ENCODE measurements at regions not wholly inside any gene's neighbourhood (a gene's known extent, or its start where the extent isn't known, plus 50 kb on each side); places are given as distances from the start of the nearest gene placed in this dataset.

DNA sequence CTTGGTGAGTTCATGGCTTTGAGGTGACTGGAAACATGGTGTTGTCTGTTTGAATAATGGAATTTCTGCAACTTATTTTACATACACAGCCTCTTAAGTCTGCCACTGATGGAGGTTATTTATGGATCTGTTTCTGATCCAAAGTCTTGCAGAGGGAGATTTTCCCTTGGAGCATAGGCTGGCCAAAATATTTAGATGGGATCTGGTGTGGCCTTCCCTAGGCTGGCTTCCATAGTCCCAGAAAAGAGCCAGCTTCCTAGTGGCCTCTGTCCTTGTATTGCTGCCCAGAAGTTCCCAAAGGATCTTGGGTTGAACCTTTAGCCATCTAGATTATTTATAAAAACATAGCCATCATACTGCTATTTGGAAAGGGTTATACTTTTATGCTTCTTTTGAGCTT lies 491.1 kb upstream of the RGS6 start:
- Histone ChIP-seq H3K4me1 (ENCODE audit: control insufficient read depth in 1 of 2, insufficient read depth in 1 of 2, low read depth in 1 of 2, low read length in 1 of 2) (peaks cover 5 to 7% of the 10 kb centered on the region in 2 experiments), H3K27ac (no peak overlapping the region), H3K36me3 (no peaks in the 10 kb centered on the region), H3K9me3 (no peaks in the 10 kb centered on the region), H3K4me3 (ENCODE audit: low read depth in 1 of 2, low read length in 1 of 2) (no peak overlapping the region), H3K27me3 (no peaks in the 10 kb centered on the region)
- TF ChIP-seq, protein P1, sequence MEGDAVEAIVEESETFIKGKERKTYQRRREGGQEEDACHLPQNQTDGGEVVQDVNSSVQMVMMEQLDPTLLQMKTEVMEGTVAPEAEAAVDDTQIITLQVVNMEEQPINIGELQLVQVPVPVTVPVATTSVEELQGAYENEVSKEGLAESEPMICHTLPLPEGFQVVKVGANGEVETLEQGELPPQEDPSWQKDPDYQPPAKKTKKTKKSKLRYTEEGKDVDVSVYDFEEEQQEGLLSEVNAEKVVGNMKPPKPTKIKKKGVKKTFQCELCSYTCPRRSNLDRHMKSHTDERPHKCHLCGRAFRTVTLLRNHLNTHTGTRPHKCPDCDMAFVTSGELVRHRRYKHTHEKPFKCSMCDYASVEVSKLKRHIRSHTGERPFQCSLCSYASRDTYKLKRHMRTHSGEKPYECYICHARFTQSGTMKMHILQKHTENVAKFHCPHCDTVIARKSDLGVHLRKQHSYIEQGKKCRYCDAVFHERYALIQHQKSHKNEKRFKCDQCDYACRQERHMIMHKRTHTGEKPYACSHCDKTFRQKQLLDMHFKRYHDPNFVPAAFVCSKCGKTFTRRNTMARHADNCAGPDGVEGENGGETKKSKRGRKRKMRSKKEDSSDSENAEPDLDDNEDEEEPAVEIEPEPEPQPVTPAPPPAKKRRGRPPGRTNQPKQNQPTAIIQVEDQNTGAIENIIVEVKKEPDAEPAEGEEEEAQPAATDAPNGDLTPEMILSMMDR (IDR thresholded peaks at IDR 0.05) = no peak

DNA sequence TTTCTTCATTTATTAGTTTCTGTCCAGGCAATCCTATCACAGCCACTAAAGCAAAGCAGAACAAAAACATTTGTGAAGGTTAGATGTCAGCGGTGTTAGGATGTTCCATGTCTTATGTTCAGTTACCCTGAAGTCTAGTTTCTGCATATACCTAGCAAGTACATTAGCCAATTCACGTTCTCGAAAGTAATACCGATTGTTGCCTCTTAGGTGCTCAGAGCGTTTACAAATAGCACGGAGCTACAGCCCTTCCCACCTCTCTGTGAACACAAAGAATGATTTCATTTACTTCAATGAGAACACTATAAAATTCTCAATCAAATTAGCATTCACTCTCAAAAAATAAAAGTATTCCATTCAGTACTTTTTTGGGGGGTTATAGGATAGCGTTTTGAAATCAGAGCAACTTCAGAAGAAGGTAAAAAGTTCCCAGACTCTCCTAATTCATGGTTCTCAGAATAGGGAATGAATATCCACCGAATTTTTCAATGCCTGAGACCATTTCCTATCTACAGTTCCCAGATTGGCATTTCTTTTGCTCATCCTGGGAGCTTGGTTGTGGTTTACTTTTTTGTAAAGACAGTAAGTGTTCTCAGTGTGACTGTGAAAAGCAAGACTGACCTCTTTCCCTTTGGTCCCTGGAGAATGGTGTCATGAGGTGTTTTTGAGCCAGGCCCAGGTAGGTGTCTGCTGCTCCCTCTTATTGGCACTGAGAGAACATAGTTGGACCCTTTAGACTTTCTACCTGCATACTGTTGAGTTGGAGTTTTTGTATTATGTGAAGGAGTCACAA lies 488.0 kb upstream of the RGS6 start:
- peak overlapping the region; percentile 30 for H3K27ac ChIP-seq
- H3K4me1 ChIP-seq (ENCODE audit: control insufficient read depth in 1 of 2, insufficient read depth in 1 of 2, low read depth in 1 of 2, low read length in 1 of 2) = peaks cover 5 to 7% of the 10 kb centered on the region in 2 experiments
- H3K36me3 ChIP-seq = no peaks in the 10 kb centered on the region
- TF ChIP-seq, protein P1 (IDR thresholded peaks at IDR 0.05) = no peak
- no peaks in the 10 kb centered on the region for H3K27me3 ChIP-seq
- H3K4me3 ChIP-seq (ENCODE audit: low read depth in 1 of 2, low read length in 1 of 2) = no peak overlapping the region
- H3K9me3 ChIP-seq = no peaks in the 10 kb centered on the region

DNA sequence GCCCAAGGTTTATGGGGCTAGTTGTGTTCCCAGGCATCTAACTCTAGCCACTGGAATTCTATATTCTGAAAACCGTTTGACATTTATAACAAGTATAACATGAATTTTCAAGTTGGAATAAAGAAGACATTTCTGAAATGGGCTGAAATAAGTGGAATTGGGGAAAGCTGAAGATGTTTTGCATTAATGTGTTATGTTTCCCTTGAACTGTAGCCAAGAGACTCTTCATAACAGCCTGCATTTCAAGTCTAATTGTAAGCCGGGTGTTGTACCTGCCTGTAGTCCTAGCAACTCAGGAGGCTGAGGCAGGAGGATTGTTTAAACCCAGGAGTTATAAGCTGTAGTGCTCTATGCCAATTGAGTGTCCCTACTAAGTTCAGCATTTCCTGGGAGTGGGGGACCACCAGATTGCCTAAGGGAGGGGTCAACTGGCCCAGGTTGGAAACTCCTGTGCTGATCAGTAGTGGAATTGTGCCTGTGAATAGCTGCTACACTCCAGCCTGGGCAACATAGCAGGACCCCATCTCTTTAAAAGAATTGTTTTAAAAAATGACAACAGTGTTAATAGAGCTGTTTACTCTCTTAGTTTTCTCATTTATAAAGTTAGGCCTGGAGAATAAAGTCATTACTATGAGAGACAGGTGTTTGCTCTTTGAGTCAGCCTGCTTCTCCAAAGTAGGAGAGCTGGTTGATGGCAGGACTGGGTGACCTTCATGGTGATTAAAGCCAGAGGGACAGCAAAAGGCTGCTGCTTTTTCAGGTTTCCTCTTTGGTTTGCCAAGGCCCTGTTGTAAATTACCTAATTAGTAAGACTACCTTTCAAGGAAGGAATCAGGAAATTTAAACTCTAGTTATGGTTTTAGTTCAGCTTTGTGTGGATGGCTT lies 483.6 kb upstream of the RGS6 start:
- no peaks in the 10 kb centered on the region for H3K9me3 ChIP-seq
- no peak overlapping the region for H3K4me3 ChIP-seq (ENCODE audit: low read depth in 1 of 2, low read length in 1 of 2)
- no peaks in the 10 kb centered on the region for H3K27me3 ChIP-seq
- peak overlapping the region; percentile 13 for H3K27ac ChIP-seq
- TF ChIP-seq, protein P1 (IDR thresholded peaks at IDR 0.05) = no peak
- no peaks in the 10 kb centered on the region for H3K4me1 ChIP-seq (ENCODE audit: control insufficient read depth in 1 of 2, insufficient read depth in 1 of 2, low read depth in 1 of 2, low read length in 1 of 2)
- H3K36me3 ChIP-seq = no peaks in the 10 kb centered on the region

DNA sequence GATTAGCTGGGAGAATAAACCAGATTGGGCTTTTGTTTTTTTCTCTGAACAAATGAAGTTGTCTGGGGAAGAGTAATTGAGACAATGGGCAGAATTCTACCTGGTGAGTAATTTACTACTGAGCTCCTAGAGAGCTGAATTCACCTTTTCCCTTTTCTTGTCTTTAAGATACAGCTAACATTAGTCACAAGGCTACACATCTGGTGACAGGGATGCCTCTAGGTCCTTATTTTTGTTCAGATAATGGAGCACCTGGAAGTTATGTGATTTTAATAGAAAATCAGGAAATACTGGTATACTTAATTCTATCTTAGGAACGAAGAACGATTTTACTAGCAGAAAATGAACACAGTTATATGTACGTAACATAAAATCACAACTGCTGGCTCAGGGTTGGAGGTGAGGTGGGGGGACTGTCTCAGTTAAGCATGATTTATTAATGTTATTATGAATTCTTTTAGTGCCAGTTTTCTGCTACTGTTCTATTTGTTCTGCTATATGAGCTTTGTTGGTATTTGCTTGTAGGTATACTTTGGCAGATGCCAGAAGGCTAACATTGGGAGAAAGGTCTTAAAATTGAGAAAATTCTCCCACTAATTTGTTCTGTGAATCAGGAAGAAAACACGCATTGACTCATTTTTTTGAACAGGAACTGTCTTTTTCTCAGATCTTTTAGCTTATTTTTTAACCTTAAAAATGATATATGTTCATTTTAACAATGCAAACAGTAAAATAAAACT lies 482.7 kb upstream of the RGS6 start:
- peak overlapping the region; percentile 13 for H3K27ac ChIP-seq
- no peaks in the 10 kb centered on the region for H3K36me3 ChIP-seq
- H3K4me3 ChIP-seq (ENCODE audit: low read depth in 1 of 2, low read length in 1 of 2) = no peak overlapping the region
- no peaks in the 10 kb centered on the region for H3K4me1 ChIP-seq (ENCODE audit: control insufficient read depth in 1 of 2, insufficient read depth in 1 of 2, low read depth in 1 of 2, low read length in 1 of 2)
- no peaks in the 10 kb centered on the region for H3K27me3 ChIP-seq
- TF ChIP-seq, protein P1 (IDR thresholded peaks at IDR 0.05) = no peak
- H3K9me3 ChIP-seq = no peaks in the 10 kb centered on the region

DNA sequence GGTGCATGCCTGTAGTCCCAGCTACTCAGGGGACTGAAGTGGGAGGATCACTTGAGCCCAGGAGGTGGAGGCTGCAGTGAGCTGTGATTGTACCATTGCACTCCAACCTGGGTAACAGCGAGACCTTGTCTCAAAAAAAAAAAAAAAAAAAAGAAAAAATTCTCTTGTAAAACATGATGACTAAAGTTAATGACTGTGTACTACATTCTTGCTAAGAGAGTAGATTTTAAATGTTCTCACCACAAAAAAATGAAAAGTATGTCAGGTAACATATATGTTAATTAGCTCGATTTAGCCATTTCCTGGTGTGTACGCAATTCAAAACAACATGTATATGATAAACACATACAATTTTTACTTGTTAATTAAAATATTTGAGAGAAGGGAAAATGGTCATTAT lies 480.7 kb upstream of the RGS6 start:
- no peak overlapping the region for H3K4me3 ChIP-seq (ENCODE audit: low read depth in 1 of 2, low read length in 1 of 2)
- no peaks in the 10 kb centered on the region for H3K36me3 ChIP-seq
- H3K27ac ChIP-seq = no peak overlapping the region
- no peaks in the 10 kb centered on the region for H3K9me3 ChIP-seq
- H3K4me1 ChIP-seq (ENCODE audit: control insufficient read depth in 1 of 2, insufficient read depth in 1 of 2, low read depth in 1 of 2, low read length in 1 of 2) = peaks cover 6 to 10% of the 10 kb centered on the region in 2 experiments
- H3K27me3 ChIP-seq = no peaks in the 10 kb centered on the region
- TF ChIP-seq, protein P1 (IDR thresholded peaks at IDR 0.05) = no peak
